GM12874 (cell line): ENCODE measurements at regions not wholly inside any gene's neighbourhood (a gene's known extent, or its start where the extent isn't known, plus 50 kb on each side); places are given as distances from the start of the nearest gene placed in this dataset.

Source experiments
- CTCF ChIP-seq: IDR thresholded peaks from 2 replicates; pipeline ENCODE4 v1.5.1; 2011; ENCODE audit warnings: low read depth, mild to moderate bottlenecking, control low read depth, low read length, moderate library complexity; ENCODE audit not compliant: insufficient read depth

GRCh38 chr12:63403256-63403655 is 252.3 kb upstream of the AVPR1A start:
- no peak for TF ChIP-seq CTCF

GRCh38 chr12:63400718-63401117 is 249.7 kb upstream of the AVPR1A start:
- TF ChIP-seq CTCF: no peak

GRCh38 chr12:63400318-63400717 is 249.3 kb upstream of the AVPR1A start:
- no peak for TF ChIP-seq CTCF

GRCh38 chr12:63397807-63398206 is 246.8 kb upstream of the AVPR1A start:
- no peak for TF ChIP-seq CTCF

- TF ChIP-seq CTCF: no peak
Measured at GRCh38 chr12:63396135-63396534, 245.1 kb upstream of the AVPR1A start.

- no peak for TF ChIP-seq CTCF
Measured at GRCh38 chr12:63394983-63395382, 244.0 kb upstream of the AVPR1A start.

GRCh38 chr12:63394349-63394748 is 243.3 kb upstream of the AVPR1A start:
- TF ChIP-seq CTCF: no peak

GRCh38 chr12:63389211-63389610 is 238.2 kb upstream of the AVPR1A start:
- no peak for TF ChIP-seq CTCF
